Fibroblast of lung (primary cell): ENCODE measurements at regions not wholly inside any gene's neighbourhood (a gene's known extent, or its start where the extent isn't known, plus 50 kb on each side); places are given as distances from the start of the nearest gene placed in this dataset.

Experiments used
- DNase-seq, 2 donors: peaks; one replicate each; pipeline versions ENCODE4 v3.0.0 to v3.0.0-alpha.2; 2010; ENCODE audit warnings: low read depth in 2 of 2
- H2AFZ ChIP-seq: 2 replicates; pipeline ENCODE4 v1.5.1; 2012; ENCODE audit warnings: low read length, control low read depth, inconsistent platforms
- H3K27ac ChIP-seq: 2 replicates; pipeline ENCODE4 v1.5.1; 2011; ENCODE audit warnings: low read length, control low read depth; ENCODE audit not compliant: insufficient read depth
- H3K27me3 ChIP-seq: 2 replicates; pipeline ENCODE4 v1.5.1; 2011; ENCODE audit warnings: mild to moderate bottlenecking, low read length; ENCODE audit not compliant: control insufficient read depth, insufficient read depth
- H3K36me3 ChIP-seq: 2 replicates; pipeline ENCODE4 v1.5.1; 2011; ENCODE audit warnings: low read length; ENCODE audit not compliant: control insufficient read depth, insufficient read depth
- H3K4me1 ChIP-seq: 2 replicates; pipeline ENCODE4 v1.5.1; 2011; ENCODE audit warnings: low read length; ENCODE audit not compliant: control insufficient read depth, insufficient read depth; ENCODE audit errors: extremely low read depth
- H3K4me2 ChIP-seq: 2 replicates; pipeline ENCODE4 v1.5.1; 2011; ENCODE audit warnings: low read length, control low read depth; ENCODE audit not compliant: insufficient read depth; ENCODE audit errors: extremely low read depth
- H3K4me3 ChIP-seq, 4 experiments: fragments of 200-600 bp in 1 of 4; sonication (generic) in 1 of 4; replicated peaks in 1 of 4; 2 replicates each; pipeline ENCODE4 v1.5.1; 2011 to 2016; ENCODE audit warnings: low read length in 4 of 4, low read depth in 3 of 4, mild to moderate bottlenecking in 3 of 4, control low read depth in 2 of 4, inconsistent platforms in 1 of 4, mixed read lengths in 1 of 4; ENCODE audit not compliant: insufficient read depth in 1 of 4; ENCODE audit errors: control extremely low read depth in 1 of 4
- H3K79me2 ChIP-seq: 2 replicates; pipeline ENCODE4 v1.5.1; 2012; ENCODE audit warnings: mild to moderate bottlenecking, low read length, inconsistent platforms; ENCODE audit not compliant: control insufficient read depth, insufficient read depth
- H3K9ac ChIP-seq: 2 replicates; pipeline ENCODE4 v1.5.1; 2011; ENCODE audit warnings: mild to moderate bottlenecking, low read length, control low read depth; ENCODE audit not compliant: insufficient read depth
- H3K9me3 ChIP-seq: 2 replicates; pipeline ENCODE4 v1.5.1; 2012; ENCODE audit warnings: low read depth, low read length; ENCODE audit not compliant: control insufficient read depth, insufficient read depth
- H4K20me1 ChIP-seq: 2 replicates; pipeline ENCODE4 v1.5.1; 2011; ENCODE audit warnings: low read length; ENCODE audit not compliant: control insufficient read depth, insufficient read depth; ENCODE audit errors: extremely low read depth
- CTCF ChIP-seq, 2 donors: IDR thresholded peaks in 1 of 2; conservative IDR thresholded peaks in 1 of 2; 1 replicate in 1 of 2; 2 replicates in 1 of 2; pipeline ENCODE4 v1.5.1; 2011 to 2012; ENCODE audit warnings: low read length in 2 of 2, control low read depth in 1 of 2, inconsistent platforms in 1 of 2, low read depth in 1 of 2, mild to moderate bottlenecking in 1 of 2
- EZH2 ChIP-seq: IDR thresholded peaks from 2 replicates; pipeline ENCODE4 v1.5.1; 2012; ENCODE audit warnings: low read length, control low read depth, mild to moderate bottlenecking; ENCODE audit errors: missing control alignments

- H3K79me2 ChIP-seq = no peaks in the 10 kb centered on the region
- H2AFZ ChIP-seq = no peak overlapping the region
- no peak for TF ChIP-seq CTCF (conservative IDR thresholded peaks at IDR 0.05 in 1 of 2, IDR thresholded peaks at IDR 0.05 in 1 of 2; ENCODE audit: low read depth in 1 of 2, low read length in 2 of 2)
- H3K9ac ChIP-seq = no peak overlapping the region
- H3K4me2 ChIP-seq = no peak overlapping the region
- H3K36me3 ChIP-seq = no peaks in the 10 kb centered on the region
- H3K9me3 ChIP-seq = no peaks in the 10 kb centered on the region
- H3K27ac ChIP-seq = no peak overlapping the region
- H4K20me1 ChIP-seq = no peaks in the 10 kb centered on the region
- no peak overlapping the region for H3K4me3 ChIP-seq
- H3K27me3 ChIP-seq = no peaks in the 10 kb centered on the region
- DNase-seq = no peak
- H3K4me1 ChIP-seq = no peaks in the 10 kb centered on the region
These were observed 68.0 kb upstream of the MAF start for GRCh38 chr16:79668502-79668901.

- no peak overlapping the region for H2AFZ ChIP-seq
- H3K36me3 ChIP-seq = no peaks in the 10 kb centered on the region
- H3K27me3 ChIP-seq = no peaks in the 10 kb centered on the region
- no peaks in the 10 kb centered on the region for H4K20me1 ChIP-seq
- no peaks in the 10 kb centered on the region for H3K9me3 ChIP-seq
- no peak for DNase-seq
- no peak overlapping the region for H3K4me2 ChIP-seq
- no peak overlapping the region for H3K27ac ChIP-seq
- H3K4me1 ChIP-seq = no peaks in the 10 kb centered on the region
- no peak overlapping the region for H3K9ac ChIP-seq
- H3K4me3 ChIP-seq = no peak overlapping the region
- TF ChIP-seq EZH2 (no peak), CTCF (conservative IDR thresholded peaks at IDR 0.05 in 1 of 2, IDR thresholded peaks at IDR 0.05 in 1 of 2; ENCODE audit: low read depth in 1 of 2, low read length in 2 of 2) (no peak)
- H3K79me2 ChIP-seq = no peaks in the 10 kb centered on the region
These were observed 65.4 kb upstream of the MAF start for GRCh38 chr16:79665970-79666369.

GRCh38 chr16:79664407-79664806 is 63.9 kb upstream of the MAF start:
- no peak for DNase-seq
- H3K27ac ChIP-seq = no peak overlapping the region
- no peak overlapping the region for H3K9ac ChIP-seq
- no peaks in the 10 kb centered on the region for H3K4me1 ChIP-seq
- H3K79me2 ChIP-seq = no peaks in the 10 kb centered on the region
- no peak overlapping the region for H3K4me3 ChIP-seq
- H3K4me2 ChIP-seq = no peak overlapping the region
- no peaks in the 10 kb centered on the region for H3K36me3 ChIP-seq
- H3K9me3 ChIP-seq = no peaks in the 10 kb centered on the region
- no peak overlapping the region for H2AFZ ChIP-seq
- H3K27me3 ChIP-seq = no peaks in the 10 kb centered on the region
- no peaks in the 10 kb centered on the region for H4K20me1 ChIP-seq
- TF ChIP-seq EZH2 (no peak), CTCF (conservative IDR thresholded peaks at IDR 0.05 in 1 of 2, IDR thresholded peaks at IDR 0.05 in 1 of 2; ENCODE audit: low read depth in 1 of 2, low read length in 2 of 2) (no peak)
